Left colon (tissue), 2 donors: ENCODE measurements at regions not wholly inside any gene's neighbourhood (a gene's known extent, or its start where the extent isn't known, plus 50 kb on each side); places are given as distances from the start of the nearest gene placed in this dataset.
"Not testable (repeated sequence)": the region's sequence is repeated elsewhere in the genome, so short reads cannot be mapped to it uniquely, and the experiment has no call there.

ENCODE experiments used
- ATAC-seq: fragments of 200-7000 bp; cut with Tn5 transposase; one replicate; pipeline ENCODE4 v1.9.1; 2020; ENCODE audit warnings: mild to moderate bottlenecking, moderate library complexity
- DNase-seq, 2 donors: peaks; one replicate each; pipeline ENCODE4 v3.0.0-alpha.2; 2020
- intact Hi-C, 2 donors: fragments of 100-400 bp; cut with DNase I in 1 of 2; cut with micrococcal nuclease in 1 of 2; formaldehyde crosslinking; loops; one replicate each; pipeline versions ENCODE4 v1.11.2 to v1.14.0; 2022; cut with DNase I, micrococcal nuclease
- donor health status: DM: no; HTN: no; CAD: no.
- donor health status: DM: yes; HTN: yes; CAD: no.

DNA sequence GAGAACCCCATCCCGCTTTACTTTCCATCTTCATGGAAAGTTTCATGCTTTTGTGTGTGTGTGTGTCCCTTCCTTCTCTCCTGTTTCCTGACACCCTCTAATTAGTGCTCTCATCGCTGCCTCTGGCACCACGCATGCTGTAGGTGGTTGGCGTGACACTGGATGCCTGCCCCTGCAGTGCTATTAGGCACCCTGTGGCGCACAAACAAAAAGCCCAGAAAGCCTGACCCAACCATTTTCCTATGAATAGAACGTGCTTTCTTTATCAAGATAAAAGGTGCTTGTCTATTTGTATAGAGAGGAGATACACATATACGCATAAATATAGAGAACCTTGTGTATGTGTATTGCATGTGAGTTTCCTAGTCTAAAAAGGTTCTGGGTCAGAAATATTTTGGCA, 120.8 kb upstream of the CDCA7L start:
- no peak for DNase-seq
- no peak for ATAC-seq
- intact Hi-C loops: no loop called here

DNA sequence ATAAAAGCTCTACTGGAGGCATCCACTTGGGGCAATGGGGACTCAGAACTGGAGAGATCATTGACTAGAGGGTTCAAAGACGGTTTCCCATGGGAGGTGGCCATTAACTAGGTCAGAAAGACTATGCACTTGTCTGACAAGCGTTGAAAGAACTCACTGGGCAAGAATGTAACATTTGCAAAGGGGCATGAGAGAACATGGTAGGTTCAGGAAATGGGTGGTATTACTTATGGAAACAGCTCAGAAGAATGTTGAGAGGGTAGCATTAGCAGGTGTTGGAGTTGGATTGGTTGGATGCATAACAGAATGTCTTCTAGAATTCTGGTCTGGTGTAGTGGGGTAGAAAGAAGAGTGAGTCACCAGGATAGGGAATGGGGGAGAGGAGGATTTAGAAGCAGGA, 119.1 kb upstream of the CDCA7L start:
- ATAC-seq (no peak), DNase-seq (no peak)
- intact Hi-C loops: no loop called here

DNA sequence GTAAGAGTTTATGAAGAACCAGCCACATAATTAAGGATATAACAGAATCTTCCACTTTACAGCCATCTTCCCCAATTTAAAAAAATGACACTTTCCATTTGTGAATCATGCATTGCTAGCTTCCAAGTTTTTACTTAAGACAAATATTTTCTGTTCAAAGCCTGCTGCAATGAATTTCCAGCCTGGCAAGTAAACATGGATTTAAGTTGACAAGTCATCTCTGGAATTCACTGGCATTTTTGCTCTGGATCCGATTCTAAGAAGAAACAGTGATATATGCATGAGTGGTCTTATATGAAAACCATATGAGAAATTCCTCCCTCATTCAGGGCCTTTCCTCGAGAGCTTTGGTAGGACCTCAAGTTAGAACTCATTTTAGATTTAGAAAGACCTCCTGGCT, 116.1 kb upstream of the CDCA7L start:
- ATAC-seq: no peak
- DNase-seq: no peak
- intact Hi-C loops: no loop called here

DNA sequence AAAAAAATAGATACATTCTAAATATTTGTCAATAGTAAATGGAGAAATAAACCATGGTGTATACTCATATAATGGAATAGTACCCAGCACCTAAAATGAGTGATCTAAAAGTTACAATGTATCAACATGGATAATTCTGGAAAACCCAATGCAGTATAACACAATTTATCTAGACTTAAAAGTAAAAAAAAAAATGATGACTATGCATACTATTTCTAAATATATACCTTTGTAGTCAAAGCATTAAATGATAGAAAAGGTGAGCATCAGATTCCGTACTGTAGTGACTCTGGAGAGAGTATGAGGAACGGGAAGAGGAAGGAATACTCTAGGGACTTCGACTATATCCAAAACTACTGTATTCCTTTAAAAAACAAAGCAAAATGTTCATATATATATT, 115.2 kb upstream of the CDCA7L start:
- no peak for ATAC-seq
- DNase-seq: no peak
- intact Hi-C loops: no loop called here

DNA sequence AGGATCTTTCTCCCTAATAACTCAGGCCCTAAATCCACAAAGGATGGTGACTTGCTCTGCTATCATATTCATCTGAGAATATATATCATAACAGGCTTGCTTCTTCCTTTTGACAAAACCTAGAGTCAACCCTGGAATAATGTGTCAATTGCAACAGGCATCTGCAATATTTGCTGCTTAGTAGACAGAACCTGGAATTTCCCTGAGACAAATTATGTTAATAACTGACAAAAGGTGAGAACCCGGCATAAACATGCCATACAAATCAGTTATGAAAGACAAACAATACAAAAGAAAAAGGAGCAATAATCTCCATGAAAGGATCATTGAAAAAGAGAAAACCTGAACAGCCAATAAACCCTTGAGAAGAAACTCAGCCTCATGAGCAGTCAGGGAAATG, 114.5 kb upstream of the CDCA7L start:
- ATAC-seq: no peak
- intact Hi-C loops: no loop called here
- no peak for DNase-seq

DNA sequence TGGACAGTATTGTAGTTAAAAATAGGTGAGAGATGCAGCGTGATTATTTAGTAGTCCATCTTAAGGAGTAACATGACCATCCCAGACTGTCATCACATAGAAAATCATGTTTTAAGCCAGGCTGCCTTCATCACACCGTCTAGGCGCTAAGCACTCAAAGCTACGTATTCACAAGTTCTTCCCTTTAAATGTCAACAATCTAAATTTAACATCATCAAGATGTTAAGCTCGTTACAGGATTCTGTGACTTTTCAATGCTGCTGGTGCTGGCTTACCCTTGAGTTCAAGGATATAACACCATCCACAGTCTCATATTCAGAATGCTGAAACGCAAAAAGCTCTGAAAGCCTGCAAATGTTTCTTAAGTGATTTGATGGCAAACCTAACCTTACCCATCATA, 109.5 kb upstream of the CDCA7L start:
- DNase-seq (no peak), ATAC-seq (no peak)
- intact Hi-C loops: no loop called here

DNA sequence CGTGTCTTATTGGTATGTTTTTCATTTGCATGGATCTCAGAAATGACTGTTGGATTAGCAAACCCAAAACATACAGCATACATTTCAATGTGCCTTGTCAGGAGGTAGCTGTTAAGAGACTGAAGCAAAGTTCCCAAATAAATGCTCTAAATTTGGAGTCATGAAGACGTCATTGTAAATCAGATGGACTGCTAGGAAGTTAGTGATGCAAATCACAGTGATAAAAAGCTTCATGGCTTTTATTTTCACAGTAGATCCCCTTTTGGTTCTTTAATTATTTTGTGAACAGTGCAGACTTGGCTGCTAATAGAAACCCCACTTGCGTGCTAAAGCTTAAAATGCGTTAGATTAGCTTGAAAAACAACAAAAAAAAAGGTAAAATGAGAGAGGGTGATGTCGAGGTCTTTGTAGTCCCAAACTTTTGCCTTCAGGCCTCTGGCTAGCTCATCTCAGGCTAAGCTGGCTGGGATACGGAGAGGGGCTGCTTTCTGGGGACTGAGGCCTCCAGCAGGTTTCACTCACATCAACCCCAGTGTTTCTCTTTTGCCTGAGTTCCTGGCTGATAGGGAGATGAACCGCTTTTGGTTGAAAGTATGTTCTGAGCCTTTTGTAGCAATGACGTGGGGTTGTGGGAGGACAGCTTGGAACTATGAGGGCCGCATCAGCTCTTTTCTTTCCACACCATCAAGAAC, 107.1 kb upstream of the CDCA7L start:
- ATAC-seq: no peak
- intact Hi-C loops: no loop called here

DNA sequence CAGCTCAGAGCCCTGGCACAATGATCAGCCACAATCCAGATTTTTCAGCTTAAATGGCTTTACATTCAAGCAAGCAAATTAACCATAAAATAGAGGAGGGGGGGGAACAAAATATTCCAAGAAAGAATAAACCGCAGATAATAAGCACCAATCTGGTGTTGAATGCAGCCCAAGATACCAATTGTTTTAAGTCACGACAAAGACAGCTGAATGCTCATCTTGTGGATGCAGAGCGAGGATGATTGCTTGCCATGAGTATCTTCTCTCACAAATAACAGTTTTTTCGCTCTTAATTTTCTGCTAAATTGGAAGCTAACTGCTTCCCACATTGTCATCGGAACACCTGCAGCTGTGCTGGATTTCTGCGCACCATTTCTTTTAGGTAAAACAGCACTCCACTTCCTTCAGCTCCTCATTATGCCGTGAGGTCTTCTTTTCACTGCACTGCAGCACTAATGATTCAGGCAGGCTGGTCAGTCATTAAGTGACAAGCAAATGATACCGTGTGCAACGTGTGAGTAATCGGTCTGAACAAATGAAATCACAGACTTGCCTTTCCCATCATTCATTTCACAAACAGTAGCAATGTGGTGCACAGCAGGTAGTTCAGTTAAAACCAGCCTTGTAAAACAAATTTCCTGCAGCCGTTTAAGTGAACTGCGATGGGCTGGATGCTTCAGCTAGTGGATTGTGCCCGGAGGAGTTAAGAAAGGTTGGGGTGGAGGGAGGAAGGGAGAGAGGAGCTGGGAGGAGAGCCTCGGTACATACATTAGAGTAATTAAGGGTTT, 106.4 kb upstream of the CDCA7L start:
- intact Hi-C loops: no loop called here
- ATAC-seq: no peak
- no peak for DNase-seq

More for the DNA sequence above, 107.1 kb upstream of the CDCA7L start:
- DNase-seq: no peak

DNA sequence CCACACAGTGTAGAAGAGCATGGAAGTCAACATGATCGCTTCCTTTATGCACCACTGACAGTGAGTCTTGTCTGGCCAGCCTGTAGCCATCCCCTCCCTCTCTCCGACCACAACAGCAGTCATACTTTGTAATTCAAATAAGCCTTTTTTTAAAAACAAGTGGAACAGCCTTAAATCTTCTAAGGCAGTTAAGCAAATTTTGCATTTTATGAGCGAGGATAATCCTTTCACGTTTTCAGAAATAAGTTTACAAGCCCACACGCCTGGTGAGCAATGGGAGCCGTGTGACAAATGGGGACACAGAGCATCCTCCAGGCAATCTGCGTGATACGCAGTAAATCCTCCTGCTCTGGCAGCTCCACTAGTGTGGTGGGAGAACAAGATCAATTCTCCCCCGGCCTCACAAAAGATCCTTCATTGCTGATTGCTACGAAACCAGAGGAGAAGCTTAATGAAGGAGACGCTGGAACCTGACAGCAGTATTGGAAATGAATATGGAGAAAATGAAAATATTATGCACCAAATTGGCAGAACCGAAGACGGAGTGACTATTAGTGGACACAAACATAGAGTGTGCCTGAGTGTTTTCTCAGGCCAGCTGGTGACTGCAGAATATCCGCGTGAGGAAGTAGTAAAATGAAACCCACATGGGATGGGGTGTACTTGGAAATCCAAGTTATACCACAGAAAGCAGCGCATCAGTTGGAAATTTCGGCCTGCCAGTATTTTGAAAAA, 104.2 kb upstream of the CDCA7L start:
- DNase-seq: no peak
- ATAC-seq: no peak
- intact Hi-C loops: no loop called here

DNA sequence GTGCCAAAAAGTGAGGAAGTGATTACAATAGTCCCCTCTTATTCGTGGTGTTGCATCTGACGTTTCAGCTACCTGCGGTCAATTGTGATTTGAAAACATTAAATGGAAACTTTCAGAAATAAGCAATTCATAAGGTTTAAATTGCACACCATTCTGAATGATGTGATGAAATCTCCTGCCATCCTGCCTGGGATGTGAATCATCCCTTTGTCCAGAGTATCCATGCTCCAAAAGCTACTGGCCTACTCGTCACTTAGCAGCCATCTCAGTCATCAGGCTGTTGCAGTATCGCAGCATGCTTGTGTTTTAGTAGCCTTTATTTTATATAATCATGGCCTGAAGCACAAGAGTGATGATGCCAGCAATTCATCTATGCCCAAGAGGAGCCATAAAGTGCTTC, 97.7 kb upstream of the CDCA7L start:
- intact Hi-C loops: no loop called here
- ATAC-seq: no peak

DNA sequence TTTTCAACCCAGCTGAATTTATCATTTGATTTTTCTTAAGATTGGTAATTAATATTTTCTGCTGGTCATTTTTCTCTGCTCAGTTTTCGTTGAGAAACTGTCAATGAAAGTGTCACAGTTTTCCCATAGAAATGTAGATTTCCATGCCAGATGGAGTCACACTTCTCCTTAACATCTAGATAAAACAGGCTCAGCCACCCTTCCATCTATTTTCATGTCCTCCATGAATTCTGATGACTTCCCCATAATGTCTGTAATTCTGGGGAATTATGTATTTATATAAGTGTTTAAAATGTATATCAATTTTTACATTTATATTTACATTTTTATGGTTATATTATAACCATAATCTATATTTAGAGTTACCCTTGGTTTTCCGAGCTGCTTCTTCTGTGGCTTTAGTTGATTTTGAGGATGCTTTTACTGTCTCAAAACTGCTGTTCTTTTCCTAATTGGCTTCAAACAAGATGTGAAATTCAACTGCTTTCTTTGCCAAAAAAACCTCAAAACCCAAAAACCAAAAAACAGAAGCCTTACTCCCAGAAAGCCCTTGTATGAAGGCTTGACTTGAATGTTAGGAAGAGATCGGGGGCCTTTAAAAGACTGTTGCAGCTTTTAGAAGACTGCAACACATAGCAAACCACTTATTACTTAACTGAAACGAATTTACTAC, 95.4 kb upstream of the CDCA7L start:
- intact Hi-C loops: no loop called here
- no peak for ATAC-seq
- no peak for DNase-seq

More for the DNA sequence above, 97.7 kb upstream of the CDCA7L start:
- DNase-seq: no peak

DNA sequence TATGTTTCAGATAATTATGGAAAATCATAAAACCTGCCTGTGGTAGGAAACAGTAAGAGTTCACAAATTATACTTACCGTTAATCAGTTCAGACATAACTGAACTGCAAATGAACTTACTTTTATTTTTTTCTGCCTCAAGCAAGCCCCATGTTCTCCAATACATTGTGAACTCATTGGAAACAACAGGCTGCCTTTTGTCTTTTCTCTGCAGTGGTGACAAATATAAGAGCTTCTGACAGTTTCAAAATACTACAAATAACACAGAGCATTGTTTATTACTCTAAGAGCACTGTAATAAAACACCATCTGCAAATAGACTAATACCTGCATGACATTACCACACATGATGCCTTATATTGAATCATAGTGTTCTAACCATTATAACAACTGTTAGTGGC, 94.0 kb upstream of the CDCA7L start:
- ATAC-seq: no peak
- intact Hi-C loops: no loop called here
- no peak for DNase-seq

DNA sequence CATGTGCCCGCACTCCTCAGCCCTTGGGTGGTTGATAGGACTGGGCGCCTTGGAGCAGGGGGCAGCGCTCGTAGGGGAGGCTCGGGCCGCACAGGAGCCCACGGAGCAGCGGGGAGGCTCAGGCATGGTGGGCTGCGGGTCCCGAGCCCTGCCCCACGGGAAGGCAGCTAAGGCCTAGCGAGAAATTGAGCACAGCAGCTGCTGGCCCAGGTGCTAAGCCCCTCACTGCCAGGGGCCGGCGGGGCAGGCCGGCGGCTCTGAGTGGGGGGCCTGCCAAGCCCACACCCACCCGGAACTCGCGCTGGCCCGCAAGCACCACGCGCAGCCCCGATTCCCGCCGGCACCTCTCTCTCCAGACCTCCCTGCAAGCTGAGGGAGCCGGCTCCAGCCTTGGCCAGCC, 86.7 kb upstream of the CDCA7L start:
- intact Hi-C loops: not testable (repeated sequence)

DNA sequence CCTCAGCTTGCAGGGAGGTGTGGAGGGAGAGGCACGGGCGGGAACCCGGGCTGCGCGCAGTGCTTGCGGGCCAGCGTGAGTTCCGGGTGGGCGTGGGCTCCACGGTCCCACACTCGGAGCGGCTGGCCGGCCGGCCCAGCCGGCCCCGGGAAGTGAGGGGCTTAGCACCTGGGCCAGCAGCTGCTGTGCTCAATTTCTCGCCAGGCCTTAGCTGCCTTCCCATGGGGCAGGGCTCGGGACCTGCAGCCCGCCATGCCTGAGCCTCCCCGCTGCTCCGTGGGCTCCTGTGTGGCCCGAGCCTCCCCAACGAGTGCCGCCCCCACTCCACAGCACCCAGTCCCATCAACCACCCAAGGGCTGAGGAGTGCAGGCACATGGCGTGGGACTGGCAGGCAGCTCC, 83.0 kb upstream of the CDCA7L start:
- DNase-seq, ATAC-seq, intact Hi-C loops: not testable (repeated sequence)

More for the DNA sequence above, 86.7 kb upstream of the CDCA7L start:
- not testable (repeated sequence) for ATAC-seq, DNase-seq

DNA sequence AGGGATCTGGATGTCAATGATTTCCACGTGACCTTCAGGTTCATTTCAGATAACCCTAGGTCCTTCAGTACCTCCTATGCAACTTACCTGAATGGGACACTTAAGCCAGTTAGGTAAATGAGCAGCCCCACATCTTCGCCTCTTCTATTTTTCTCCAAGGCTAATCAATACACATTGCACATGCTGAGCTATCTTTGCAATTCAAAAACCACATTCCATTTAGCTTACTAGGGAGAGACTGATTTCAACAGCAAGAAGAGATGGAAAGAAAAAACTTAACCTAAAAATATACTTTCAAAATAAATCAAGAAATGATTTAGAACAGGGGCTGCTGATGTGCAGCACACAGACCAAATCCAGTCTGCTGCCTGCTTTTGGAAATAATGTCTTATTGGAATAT, 81.8 kb upstream of the CDCA7L start:
- intact Hi-C loops: no loop called here
- no peak for DNase-seq
- no peak for ATAC-seq

DNA sequence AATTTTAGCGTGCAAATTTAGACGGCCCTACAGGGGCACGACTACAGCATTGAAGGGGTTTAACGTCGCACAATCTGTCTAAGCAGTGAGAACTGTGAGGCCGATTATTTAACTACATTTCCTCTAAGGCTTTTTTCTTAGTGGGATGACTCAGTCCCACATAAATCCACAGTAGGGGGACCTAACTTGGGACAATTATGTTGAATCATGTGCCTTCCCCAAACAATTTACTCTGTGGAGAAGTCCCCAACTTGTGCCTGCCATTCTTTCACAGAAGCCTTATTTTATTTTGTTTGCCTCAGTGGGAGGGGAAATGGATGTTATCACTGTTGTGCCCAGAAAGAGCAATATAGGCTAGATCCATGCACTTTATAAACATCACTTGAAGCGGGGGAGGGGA, 80.3 kb upstream of the CDCA7L start:
- ATAC-seq: no peak
- no peak for DNase-seq
- intact Hi-C loops: no loop called here

DNA sequence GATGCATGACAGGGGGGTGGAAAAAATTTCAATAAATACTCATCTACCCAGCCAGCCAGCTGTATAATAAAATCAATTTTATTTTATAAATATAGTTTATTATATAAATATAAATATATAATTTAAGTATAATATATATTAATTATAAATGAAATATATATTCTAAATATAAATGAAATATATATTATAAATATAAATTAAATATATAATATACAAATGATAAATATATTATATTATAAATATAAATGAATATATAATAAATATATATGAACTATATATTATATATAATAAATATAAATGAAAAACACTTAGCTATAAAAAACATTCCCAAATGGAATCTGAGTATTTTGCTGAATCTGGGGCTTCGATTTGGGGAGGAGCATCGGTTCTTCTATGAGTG, 79.4 kb upstream of the CDCA7L start:
- ATAC-seq (no peak), DNase-seq (no peak)
- intact Hi-C loops: no loop called here

DNA sequence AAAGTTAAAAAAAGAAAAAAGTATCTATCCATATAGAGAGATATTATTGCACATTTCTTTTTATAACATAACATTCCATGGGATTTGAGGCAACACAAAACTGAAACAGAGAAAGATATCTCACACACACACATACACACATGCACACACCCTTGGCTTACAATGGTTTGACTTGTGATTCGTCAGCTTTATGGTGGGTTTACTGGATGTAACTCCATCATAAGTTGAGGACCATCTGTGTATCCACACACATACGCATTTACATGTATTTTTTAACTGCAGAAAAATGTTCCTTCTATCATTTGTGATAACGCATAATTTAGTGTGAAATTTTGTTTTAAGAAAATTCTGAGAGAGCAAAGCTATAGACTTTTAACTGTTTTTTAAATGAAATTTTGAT, 74.2 kb upstream of the CDCA7L start:
- DNase-seq (no peak), ATAC-seq (no peak)
- intact Hi-C loops: no loop called here

DNA sequence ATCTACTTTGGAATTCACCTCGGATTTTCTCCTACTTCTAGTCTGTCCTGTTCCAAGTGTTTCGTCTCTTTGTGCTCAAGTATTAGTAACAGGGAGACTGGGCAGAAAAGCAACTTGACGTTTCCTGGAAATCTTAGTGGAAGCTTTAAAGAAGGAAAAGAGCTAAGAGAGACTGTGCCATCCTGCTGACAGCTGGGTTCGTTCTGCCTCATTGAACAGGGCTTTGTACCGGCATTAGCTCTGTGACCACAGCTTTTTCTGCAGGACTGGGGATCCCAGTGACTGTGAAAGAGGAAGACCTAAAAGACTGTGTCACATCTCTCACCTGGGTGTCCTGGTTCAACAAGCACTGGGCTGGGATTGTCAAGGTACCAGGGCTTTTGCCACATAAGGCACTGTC, 70.8 kb upstream of the CDCA7L start:
- DNase-seq (no peak), ATAC-seq (no peak)
- intact Hi-C loops: no loop called here

DNA sequence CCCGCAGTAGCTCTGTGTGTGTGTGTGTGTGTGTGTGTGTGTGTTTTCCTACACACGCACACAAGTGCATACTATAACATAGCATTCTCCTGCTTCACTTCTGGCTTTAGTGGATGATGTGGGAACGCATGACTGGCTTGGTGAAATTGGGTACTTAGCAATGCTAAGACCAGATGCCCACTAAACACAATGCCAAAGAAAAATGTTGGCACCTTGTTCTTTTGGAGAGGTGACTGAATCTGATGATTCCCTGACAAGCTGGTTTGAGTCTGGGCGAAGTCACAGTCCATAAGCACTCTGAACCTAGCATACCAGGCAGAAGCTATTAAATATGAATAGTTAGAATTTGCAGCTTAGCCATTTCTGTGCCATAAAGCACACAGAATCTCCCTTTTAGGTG, 68.0 kb upstream of the CDCA7L start:
- ATAC-seq (no peak), DNase-seq (no peak)
- intact Hi-C loops: no loop called here
